HG03039 (cell line): ENCODE measurements at regions not wholly inside any gene's neighbourhood (a gene's known extent, or its start where the extent isn't known, plus 50 kb on each side); places are given as distances from the start of the nearest gene placed in this dataset.
"Not testable (repeated sequence)": the region's sequence is repeated elsewhere in the genome, so short reads cannot be mapped to it uniquely, and the experiment has no call there.

Experiments
- ATAC-seq: cut with Tn5 transposase; IDR thresholded peaks from one replicate; pipeline ENCODE4 v1.9.1; 2021; ENCODE audit warnings: mild to moderate bottlenecking, moderate library complexity; ENCODE audit not compliant: unreplicated experiment

- no peak for ATAC-seq
Measured at GRCh38 chr2:107738266-107738665, 88.4 kb upstream of the RGPD4 start.

- no peak for ATAC-seq
Measured at GRCh38 chr2:107740300-107740699, 86.4 kb upstream of the RGPD4 start.

- no peak for ATAC-seq
Measured at GRCh38 chr2:107742460-107743027, 84.1 kb upstream of the RGPD4 start.

- ATAC-seq = no peak
Measured at GRCh38 chr2:107743274-107743673, 83.4 kb upstream of the RGPD4 start.

GRCh38 chr2:107745100-107745499, 81.6 kb upstream of the RGPD4 start:
- no peak for ATAC-seq

- not testable (repeated sequence) for ATAC-seq
Measured at GRCh38 chr2:107746552-107747198, 80.0 kb upstream of the RGPD4 start.

GRCh38 chr2:107747199-107747963, 79.3 kb upstream of the RGPD4 start:
- ATAC-seq = not testable (repeated sequence)

- ATAC-seq = no peak
Measured at GRCh38 chr2:107747964-107748583, 78.6 kb upstream of the RGPD4 start.

GRCh38 chr2:107751936-107752335, 74.8 kb upstream of the RGPD4 start:
- ATAC-seq = no peak

GRCh38 chr2:107753806-107754205, 72.9 kb upstream of the RGPD4 start:
- ATAC-seq = not testable (repeated sequence)

GRCh38 chr2:107757223-107757622, 69.5 kb upstream of the RGPD4 start:
- no peak for ATAC-seq

- ATAC-seq = no peak
Measured at GRCh38 chr2:107760620-107761364, 65.9 kb upstream of the RGPD4 start.

- no peak for ATAC-seq
Measured at GRCh38 chr2:107772353-107772752, 54.3 kb upstream of the RGPD4 start.

GRCh38 chr2:107775211-107775610, 51.5 kb upstream of the RGPD4 start:
- ATAC-seq = no peak

GRCh38 chr2:107775791-107776190, 50.9 kb upstream of the RGPD4 start:
- no peak for ATAC-seq

- no peak for ATAC-seq
Measured at GRCh38 chr2:107776362-107776761, 50.3 kb upstream of the RGPD4 start.
